ENCODE measurements at regions not wholly inside any gene's neighbourhood (a gene's known extent, or its start where the extent isn't known, plus 50 kb on each side); places are given as distances from the start of the nearest gene placed in this dataset.
"Not testable (repeated sequence)": the region's sequence is repeated elsewhere in the genome, so short reads cannot be mapped to it uniquely, and the experiment has no call there.

DNA sequence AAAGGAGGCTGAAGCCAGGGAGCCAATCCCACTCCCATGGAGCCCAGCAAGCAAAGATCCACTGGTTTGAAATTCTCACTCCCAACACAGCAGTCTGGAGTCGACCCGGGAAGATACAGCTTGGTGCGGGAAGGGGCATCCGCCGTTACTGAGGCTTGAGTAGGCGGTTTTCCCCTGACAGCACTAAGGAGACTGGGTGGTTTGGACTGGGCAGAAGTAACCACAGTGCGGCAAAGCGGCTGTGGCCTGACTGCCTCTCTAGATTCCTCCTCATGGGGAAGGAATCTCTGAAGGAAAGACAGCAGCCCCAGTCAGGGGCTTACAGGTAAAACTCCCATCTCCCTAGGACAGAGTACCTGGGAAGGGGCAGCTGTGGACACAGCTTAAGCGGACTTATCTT is 261.6 kb upstream of the KYNU start:
- no peak for DNase-seq
- no peak overlapping the region for H3K27ac ChIP-seq (ENCODE audit: low read depth in 2 of 2, low read length in 1 of 2)
- H4K20me1 ChIP-seq (ENCODE audit: insufficient read depth) = no peaks in the 10 kb centered on the region
- no peak overlapping the region for H3K4me3 ChIP-seq (ENCODE audit: low read depth in 2 of 2, low read length in 1 of 2)
- POLR2A ChIA-PET = no interaction called here
- TF ChIP-seq YY1 (IDR thresholded peaks at IDR 0.05; ENCODE audit: low read depth) (no peak), IRF3 (IDR thresholded peaks at IDR 0.05; ENCODE audit: low read depth, low read length) (no peak), REST (IDR thresholded peaks at IDR 0.05; ENCODE audit: low read depth, low read length) (no peak), USF1 (IDR thresholded peaks at IDR 0.05; ENCODE audit: borderline replicate concordance, low read depth) (no peak), GABPA (IDR thresholded peaks at IDR 0.05; ENCODE audit: low read depth) (no peak), NFIC (IDR thresholded peaks at IDR 0.05; ENCODE audit: borderline replicate concordance) (no peak), EP300 (IDR thresholded peaks at IDR 0.05; ENCODE audit: borderline replicate concordance in 1 of 2, low read depth in 1 of 2, low read length in 1 of 2) (no peak), MAX (IDR thresholded peaks at IDR 0.05; ENCODE audit: low read depth) (no peak), RFX5 (IDR thresholded peaks at IDR 0.05; ENCODE audit: low read length) (no peak), RCOR1 (IDR thresholded peaks at IDR 0.05; ENCODE audit: low read length) (no peak), FOXJ3 (CRISPR knock-in tag; IDR thresholded peaks at IDR 0.05) (no peak), FOSL2 (IDR thresholded peaks at IDR 0.05; ENCODE audit: borderline replicate concordance, low read depth) (no peak), ELF1 (IDR thresholded peaks at IDR 0.05) (no peak), NRF1 (IDR thresholded peaks at IDR 0.05; ENCODE audit: low read depth, low read length) (no peak), EZH2phosphoT487 (IDR thresholded peaks at IDR 0.05; ENCODE audit: borderline replicate concordance, low read depth) (no peak)
- TF ChIP-seq, protein P1, sequence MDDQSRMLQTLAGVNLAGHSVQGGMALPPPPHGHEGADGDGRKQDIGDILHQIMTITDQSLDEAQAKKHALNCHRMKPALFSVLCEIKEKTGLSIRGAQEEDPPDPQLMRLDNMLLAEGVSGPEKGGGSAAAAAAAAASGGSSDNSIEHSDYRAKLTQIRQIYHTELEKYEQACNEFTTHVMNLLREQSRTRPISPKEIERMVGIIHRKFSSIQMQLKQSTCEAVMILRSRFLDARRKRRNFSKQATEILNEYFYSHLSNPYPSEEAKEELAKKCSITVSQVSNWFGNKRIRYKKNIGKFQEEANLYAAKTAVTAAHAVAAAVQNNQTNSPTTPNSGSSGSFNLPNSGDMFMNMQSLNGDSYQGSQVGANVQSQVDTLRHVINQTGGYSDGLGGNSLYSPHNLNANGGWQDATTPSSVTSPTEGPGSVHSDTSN (IDR thresholded peaks at IDR 0.05) = no peak
- no peak overlapping the region for H3K9ac ChIP-seq
- no peak overlapping the region for H2AFZ ChIP-seq (ENCODE audit: low read depth)
- no peak overlapping the region for H3K4me2 ChIP-seq
- no peaks in the 10 kb centered on the region for H3K9me3 ChIP-seq
- WGBS (ENCODE audit: low lambda C conversion rate) = 66% methylated on average over 3 of the region's 9 CpGs
- no peaks in the 10 kb centered on the region; a peak in 1 of 4 replicates for H3K4me1 ChIP-seq (ENCODE audit: control insufficient read depth in 1 of 2, insufficient read depth in 2 of 2, low read depth in 1 of 2, low read length in 1 of 2)
- no peaks in the 10 kb centered on the region; the same call in 1 of the 2 replicates for H3K9me2 ChIP-seq
- H3K27me3 ChIP-seq (ENCODE audit: insufficient read depth) = no peaks in the 10 kb centered on the region
- H3K36me3 ChIP-seq (replicated peaks in 1 of 2; ENCODE audit: control insufficient read depth in 1 of 2, insufficient read depth in 2 of 2, low read length in 1 of 2) = no peaks in the 10 kb centered on the region
- CTCF ChIA-PET = no interaction called here
- H3F3A ChIP-seq (replicated peaks; ENCODE audit: insufficient read depth) = no peaks in the 10 kb centered on the region
- no peaks in the 10 kb centered on the region for H3K79me2 ChIP-seq (ENCODE audit: insufficient read depth)

- 81% methylated on average over 17 of the region's 17 CpGs for WGBS (ENCODE audit: low lambda C conversion rate)
- H3K79me2 ChIP-seq (ENCODE audit: insufficient read depth); H2AFZ ChIP-seq (ENCODE audit: low read depth); H3K9ac ChIP-seq; H3K4me2 ChIP-seq; H3K36me3 ChIP-seq (replicated peaks in 1 of 2; ENCODE audit: control insufficient read depth in 1 of 2, insufficient read depth in 2 of 2, low read length in 1 of 2); H3K9me2 ChIP-seq; H3K4me3 ChIP-seq (ENCODE audit: low read depth in 2 of 2, low read length in 1 of 2); H3K27me3 ChIP-seq (ENCODE audit: insufficient read depth); DNase-seq; H3K27ac ChIP-seq (ENCODE audit: low read depth in 2 of 2, low read length in 1 of 2); H3K4me1 ChIP-seq (ENCODE audit: control insufficient read depth in 1 of 2, insufficient read depth in 2 of 2, low read depth in 1 of 2, low read length in 1 of 2); H3F3A ChIP-seq (replicated peaks; ENCODE audit: insufficient read depth); H4K20me1 ChIP-seq (ENCODE audit: insufficient read depth); H3K9me3 ChIP-seq; POLR2A ChIA-PET: not testable (repeated sequence)
- CTCF ChIA-PET = interaction anchor here (1.0 kb wide), 1 partner anchor 9 kb away, joined by 5 read pairs; no protein-coding TSS in a partner anchor
Observed at GRCh38 chr2:142613193-142613592, 264.3 kb upstream of the KYNU start.
